ENCODE measurements at regions not wholly inside any gene's neighbourhood (a gene's known extent, or its start where the extent isn't known, plus 50 kb on each side); places are given as distances from the start of the nearest gene placed in this dataset.

DNA sequence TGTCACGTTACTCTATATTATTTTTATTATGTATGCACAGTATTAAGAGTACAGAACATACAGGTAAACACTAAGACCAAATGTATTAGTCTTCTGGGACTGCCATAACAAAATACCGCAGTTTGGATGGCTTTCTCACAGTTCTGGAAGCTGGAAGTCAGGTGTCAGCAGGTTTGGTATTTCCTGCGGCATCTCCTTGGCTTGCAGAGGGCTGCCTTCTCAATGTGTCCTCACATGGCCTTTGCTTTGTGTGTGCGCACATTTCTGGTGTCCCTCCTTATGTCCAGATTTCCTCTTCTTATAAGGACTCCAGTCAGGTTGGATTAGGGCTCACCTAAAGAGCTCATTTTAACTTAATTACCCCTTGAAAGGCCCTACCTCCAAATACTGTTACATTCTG lies 53.8 kb upstream of the CPOX start:
- TF ChIP-seq EZH2 (IDR thresholded peaks at IDR 0.05; ENCODE audit: low read depth) (no peak), CTCF (conservative IDR thresholded peaks at IDR 0.05) (no peak)
